GM23338 (cell line): ENCODE measurements at regions not wholly inside any gene's neighbourhood (a gene's known extent, or its start where the extent isn't known, plus 50 kb on each side); places are given as distances from the start of the nearest gene placed in this dataset.

Source experiments
- CREB1 ChIP-seq: fragments of 250-450 bp; sonication (Bioruptor Pico); IDR thresholded peaks from 2 replicates; pipeline ENCODE4 v1.5.0; 2020; ENCODE audit warnings: low read depth, mild to moderate bottlenecking, moderate library complexity
- CTCF ChIP-seq, 2 experiments: fragments of 200-600 bp in 1 of 2; sonication (generic) in 1 of 2; conservative IDR thresholded peaks; 2 replicates each; pipeline versions ENCODE4 v1.5.1 to v1.6.1; 2016 to 2017; ENCODE audit warnings: antibody characterized with exemption in 2 of 2, low read depth in 2 of 2, mild to moderate bottlenecking in 2 of 2, moderate library complexity in 1 of 2
- EZH2 ChIP-seq: fragments of 200-600 bp; sonication (generic); IDR thresholded peaks from one replicate; pipeline ENCODE4 v1.8.0; 2017; ENCODE audit warnings: antibody characterized with exemption, mild to moderate bottlenecking, low read depth; ENCODE audit not compliant: unreplicated experiment
- REST ChIP-seq: IDR thresholded peaks from one replicate; pipeline ENCODE4 v1.6.1; 2018; ENCODE audit warnings: antibody characterized with exemption; ENCODE audit not compliant: unreplicated experiment

GRCh38 chr1:78787544-78787943 is 137.9 kb downstream of the IFI44 start:
- TF ChIP-seq REST (no peak), EZH2 (no peak), CREB1 (CRISPR knock-in tag) (no peak), CTCF (conservative IDR thresholded peaks at IDR 0.05; ENCODE audit: low read depth in 2 of 2) (no peak)
